ENCODE measurements at regions not wholly inside any gene's neighbourhood (a gene's known extent, or its start where the extent isn't known, plus 50 kb on each side); places are given as distances from the start of the nearest gene placed in this dataset.

DNA sequence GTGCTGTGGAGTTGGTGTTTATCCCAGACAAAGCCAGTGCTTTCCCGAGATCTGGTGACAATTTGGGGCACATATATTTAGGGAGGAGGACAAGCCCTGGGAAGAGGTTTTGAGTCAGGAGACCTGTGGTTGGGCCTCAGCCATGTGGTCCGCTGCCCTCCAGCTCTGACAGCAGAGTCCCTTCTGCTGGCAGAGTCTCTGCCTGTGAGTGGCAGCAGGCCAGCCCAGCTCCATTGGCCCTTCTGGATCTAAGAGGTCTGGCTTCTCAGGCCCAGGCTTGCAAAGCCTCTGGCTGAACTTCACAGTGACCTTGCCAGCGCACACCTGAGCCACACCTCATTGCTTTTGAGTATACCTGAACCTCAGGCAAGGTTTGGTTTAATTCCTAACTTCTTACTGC lies 115.3 kb downstream of the BCL2L11 start:
- Histone ChIP-seq H3K4me3 (replicated peaks in 1 of 2; ENCODE audit: low read depth in 1 of 2, low read length in 2 of 2) (no peak overlapping the region), H3K27me3 (ENCODE audit: insufficient read depth, low read length) (no peaks in the 10 kb centered on the region), H3K4me2 (ENCODE audit: low read length) (no peak overlapping the region), H3K36me3 (ENCODE audit: control insufficient read depth in 1 of 2, insufficient read depth in 2 of 2, low read length in 2 of 2) (no peaks in the 10 kb centered on the region), H2AFZ (ENCODE audit: low read depth, low read length, poor library complexity, severe bottlenecking) (no peak overlapping the region), H3K9ac (ENCODE audit: low read length) (no peak overlapping the region), H3K9me3 (ENCODE audit: control insufficient read depth in 1 of 2, insufficient read depth in 1 of 2, low read depth in 1 of 2, low read length in 2 of 2) (no peaks in the 10 kb centered on the region), H3K4me1 (ENCODE audit: control insufficient read depth in 1 of 2, insufficient read depth in 2 of 2, low read length in 2 of 2) (no peaks in the 10 kb centered on the region), H3K9me2 (ENCODE audit: insufficient read depth) (no peaks in the 10 kb centered on the region), H3K79me2 (ENCODE audit: insufficient read depth, low read length) (no peaks in the 10 kb centered on the region), H3K27ac (ENCODE audit: low read depth, low read length) (no peak overlapping the region), H4K20me1 (ENCODE audit: insufficient read depth) (no peaks in the 10 kb centered on the region)
- no peak for DNase-seq (ENCODE audit: low read depth, low spot score)
- intact Hi-C loops (cut with micrococcal nuclease): no loop called here
- no peak for ATAC-seq
- POLR2A ChIA-PET: no interaction called here
- TF ChIP-seq SP1 (IDR thresholded peaks at IDR 0.05; ENCODE audit: low read depth): no peak
- no peak for TF ChIP-seq FOSL1 (IDR thresholded peaks at IDR 0.05; ENCODE audit: low read depth)
- TF ChIP-seq EZH2phosphoT487 (IDR thresholded peaks at IDR 0.05; ENCODE audit: borderline replicate concordance): no peak
- RAD21 ChIA-PET (ENCODE audit: low non-redundant PET in 1 of 2, low total read pairs in 2 of 2, uncharacterized antibody in 2 of 2, unreplicated experiment in 2 of 2): no interaction called here
- CTCF ChIA-PET: no interaction called here
- no TSS peak for BruUV-seq (replicated peaks)

DNA sequence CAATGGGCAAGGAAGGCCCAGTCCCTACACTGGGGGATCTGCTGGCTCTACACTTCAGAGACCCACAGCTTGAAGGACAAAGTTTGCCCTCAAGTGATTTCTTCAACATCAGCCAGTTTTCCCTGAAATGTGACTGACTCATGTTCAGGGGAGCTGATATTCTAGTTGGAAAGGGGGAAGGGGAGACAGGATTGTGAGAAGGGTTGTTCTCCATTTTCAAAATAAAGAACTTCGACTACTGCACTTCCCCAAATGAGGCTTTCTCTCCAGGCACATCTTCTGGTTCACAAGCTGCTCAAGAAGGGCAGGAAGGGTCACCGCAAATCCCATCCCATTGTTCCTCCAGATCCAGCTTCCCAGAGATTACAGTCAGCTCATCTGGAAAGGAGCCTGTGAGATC lies 117.6 kb downstream of the BCL2L11 start:
- Histone ChIP-seq H3K4me1 (ENCODE audit: control insufficient read depth in 1 of 2, insufficient read depth in 2 of 2, low read length in 2 of 2) (no peaks in the 10 kb centered on the region), H2AFZ (ENCODE audit: low read depth, low read length, poor library complexity, severe bottlenecking) (no peak overlapping the region), H3K27ac (ENCODE audit: low read depth, low read length) (no peak overlapping the region), H3K9ac (ENCODE audit: low read length) (no peak overlapping the region), H3K36me3 (ENCODE audit: control insufficient read depth in 1 of 2, insufficient read depth in 2 of 2, low read length in 2 of 2) (no peaks in the 10 kb centered on the region), H3K4me3 (replicated peaks in 1 of 2; ENCODE audit: low read depth in 1 of 2, low read length in 2 of 2) (no peak overlapping the region), H3K79me2 (ENCODE audit: insufficient read depth, low read length) (no peaks in the 10 kb centered on the region), H3K4me2 (ENCODE audit: low read length) (no peak overlapping the region), H3K27me3 (ENCODE audit: insufficient read depth, low read length) (no peaks in the 10 kb centered on the region), H3K9me2 (ENCODE audit: insufficient read depth) (no peaks in the 10 kb centered on the region), H4K20me1 (ENCODE audit: insufficient read depth) (no peaks in the 10 kb centered on the region), H3K9me3 (ENCODE audit: control insufficient read depth in 1 of 2, insufficient read depth in 1 of 2, low read depth in 1 of 2, low read length in 2 of 2) (no peaks in the 10 kb centered on the region)
- no TSS peak for BruUV-seq (replicated peaks)
- intact Hi-C loops (cut with micrococcal nuclease): no loop called here
- ChIA-PET RAD21 (ENCODE audit: low non-redundant PET in 1 of 2, low total read pairs in 2 of 2, uncharacterized antibody in 2 of 2, unreplicated experiment in 2 of 2) (no interaction called here), POLR2A (no interaction called here), CTCF (no interaction called here)
- no peak for ATAC-seq
- TF ChIP-seq ZFX (IDR thresholded peaks at IDR 0.05) (no peak), FOSL1 (IDR thresholded peaks at IDR 0.05; ENCODE audit: low read depth) (no peak), CEBPB (IDR thresholded peaks at IDR 0.05; ENCODE audit: low read depth) (no peak)
- no peak for DNase-seq (ENCODE audit: low read depth, low spot score)

DNA sequence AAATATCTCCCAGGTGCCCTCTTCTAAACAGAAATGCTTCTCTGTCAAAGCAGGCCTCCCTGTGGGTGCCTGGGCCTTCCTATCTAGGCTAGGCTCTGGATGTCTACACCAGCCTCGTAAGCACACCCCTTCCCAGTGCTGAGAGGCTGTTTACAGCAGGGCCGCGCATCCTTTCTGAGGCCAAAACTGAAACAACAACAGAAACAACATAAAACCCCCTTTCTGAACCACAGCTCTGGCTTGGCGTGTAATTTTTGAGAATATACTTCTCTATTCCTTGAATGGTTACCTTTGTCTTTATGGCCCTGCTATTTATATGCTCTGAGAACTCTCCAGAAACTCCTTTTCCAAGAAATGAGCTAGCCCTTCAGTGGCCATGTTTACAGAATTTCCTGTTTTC lies 118.4 kb downstream of the BCL2L11 start:
- RAD21 ChIA-PET (ENCODE audit: low non-redundant PET in 1 of 2, low total read pairs in 2 of 2, uncharacterized antibody in 2 of 2, unreplicated experiment in 2 of 2): no interaction called here
- Histone ChIP-seq H3K9me2 (ENCODE audit: insufficient read depth) (no peaks in the 10 kb centered on the region), H3K4me3 (replicated peaks in 1 of 2; ENCODE audit: low read depth in 1 of 2, low read length in 2 of 2) (no peak overlapping the region), H4K20me1 (ENCODE audit: insufficient read depth) (no peaks in the 10 kb centered on the region), H3K4me1 (ENCODE audit: control insufficient read depth in 1 of 2, insufficient read depth in 2 of 2, low read length in 2 of 2) (no peaks in the 10 kb centered on the region), H3K4me2 (ENCODE audit: low read length) (no peak overlapping the region), H3K27ac (ENCODE audit: low read depth, low read length) (no peak overlapping the region), H3K79me2 (ENCODE audit: insufficient read depth, low read length) (no peaks in the 10 kb centered on the region), H2AFZ (ENCODE audit: low read depth, low read length, poor library complexity, severe bottlenecking) (no peak overlapping the region), H3K27me3 (ENCODE audit: insufficient read depth, low read length) (no peaks in the 10 kb centered on the region), H3K36me3 (ENCODE audit: control insufficient read depth in 1 of 2, insufficient read depth in 2 of 2, low read length in 2 of 2) (no peaks in the 10 kb centered on the region), H3K9ac (ENCODE audit: low read length) (no peak overlapping the region), H3K9me3 (ENCODE audit: control insufficient read depth in 1 of 2, insufficient read depth in 1 of 2, low read depth in 1 of 2, low read length in 2 of 2) (no peaks in the 10 kb centered on the region)
- POLR2A ChIA-PET: no interaction called here
- intact Hi-C loops (cut with micrococcal nuclease): no loop called here
- ATAC-seq (no peak), DNase-seq (ENCODE audit: low read depth, low spot score) (no peak)
- BruUV-seq (replicated peaks): no TSS peak
- CTCF ChIA-PET: no interaction called here
- TF ChIP-seq, protein P1, sequence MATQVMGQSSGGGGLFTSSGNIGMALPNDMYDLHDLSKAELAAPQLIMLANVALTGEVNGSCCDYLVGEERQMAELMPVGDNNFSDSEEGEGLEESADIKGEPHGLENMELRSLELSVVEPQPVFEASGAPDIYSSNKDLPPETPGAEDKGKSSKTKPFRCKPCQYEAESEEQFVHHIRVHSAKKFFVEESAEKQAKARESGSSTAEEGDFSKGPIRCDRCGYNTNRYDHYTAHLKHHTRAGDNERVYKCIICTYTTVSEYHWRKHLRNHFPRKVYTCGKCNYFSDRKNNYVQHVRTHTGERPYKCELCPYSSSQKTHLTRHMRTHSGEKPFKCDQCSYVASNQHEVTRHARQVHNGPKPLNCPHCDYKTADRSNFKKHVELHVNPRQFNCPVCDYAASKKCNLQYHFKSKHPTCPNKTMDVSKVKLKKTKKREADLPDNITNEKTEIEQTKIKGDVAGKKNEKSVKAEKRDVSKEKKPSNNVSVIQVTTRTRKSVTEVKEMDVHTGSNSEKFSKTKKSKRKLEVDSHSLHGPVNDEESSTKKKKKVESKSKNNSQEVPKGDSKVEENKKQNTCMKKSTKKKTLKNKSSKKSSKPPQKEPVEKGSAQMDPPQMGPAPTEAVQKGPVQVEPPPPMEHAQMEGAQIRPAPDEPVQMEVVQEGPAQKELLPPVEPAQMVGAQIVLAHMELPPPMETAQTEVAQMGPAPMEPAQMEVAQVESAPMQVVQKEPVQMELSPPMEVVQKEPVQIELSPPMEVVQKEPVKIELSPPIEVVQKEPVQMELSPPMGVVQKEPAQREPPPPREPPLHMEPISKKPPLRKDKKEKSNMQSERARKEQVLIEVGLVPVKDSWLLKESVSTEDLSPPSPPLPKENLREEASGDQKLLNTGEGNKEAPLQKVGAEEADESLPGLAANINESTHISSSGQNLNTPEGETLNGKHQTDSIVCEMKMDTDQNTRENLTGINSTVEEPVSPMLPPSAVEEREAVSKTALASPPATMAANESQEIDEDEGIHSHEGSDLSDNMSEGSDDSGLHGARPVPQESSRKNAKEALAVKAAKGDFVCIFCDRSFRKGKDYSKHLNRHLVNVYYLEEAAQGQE (IDR thresholded peaks at IDR 0.05; ENCODE audit: low read depth): no peak
- TF ChIP-seq RAD21 (IDR thresholded peaks at IDR 0.05; ENCODE audit: low read depth): no peak
- TF ChIP-seq EZH2 (IDR thresholded peaks at IDR 0.05): no peak
- no peak for TF ChIP-seq JUND (IDR thresholded peaks at IDR 0.05)
- TF ChIP-seq CEBPB (IDR thresholded peaks at IDR 0.05; ENCODE audit: low read depth): no peak

All from HCT116 (cell line).